Thyroid gland (tissue), 4 donors: ENCODE measurements at regions not wholly inside any gene's neighbourhood (a gene's known extent, or its start where the extent isn't known, plus 50 kb on each side); places are given as distances from the start of the nearest gene placed in this dataset.

Source experiments
- CTCF ChIP-seq, 6 experiments: fragments of 200-600 bp in 3 of 6; fragments of 450-650 bp in 3 of 6; sonication (generic) in 3 of 6; IDR thresholded peaks; one replicate each; pipeline ENCODE4 v1.5.1; 2016 to 2019; ENCODE audit warnings: antibody characterized with exemption in 6 of 6, mild to moderate bottlenecking in 2 of 6, inconsistent platforms in 1 of 6, moderate library complexity in 1 of 6
- POLR2A ChIP-seq, 2 donors: fragments of 450-650 bp; IDR thresholded peaks; one replicate each; pipeline ENCODE4 v1.6.1; 2017; ENCODE audit warnings: antibody characterized with exemption in 2 of 2, mild to moderate bottlenecking in 2 of 2, moderate library complexity in 1 of 2

GRCh38 chr5:153276151-153276550 lies 214.3 kb upstream of the GRIA1 start:
- TF ChIP-seq CTCF (IDR thresholded peaks at IDR 0.05) (no peak), POLR2A (IDR thresholded peaks at IDR 0.05) (no peak)
